ENCODE measurements at regions not wholly inside any gene's neighbourhood (a gene's known extent, or its start where the extent isn't known, plus 50 kb on each side); places are given as distances from the start of the nearest gene placed in this dataset.

DNA sequence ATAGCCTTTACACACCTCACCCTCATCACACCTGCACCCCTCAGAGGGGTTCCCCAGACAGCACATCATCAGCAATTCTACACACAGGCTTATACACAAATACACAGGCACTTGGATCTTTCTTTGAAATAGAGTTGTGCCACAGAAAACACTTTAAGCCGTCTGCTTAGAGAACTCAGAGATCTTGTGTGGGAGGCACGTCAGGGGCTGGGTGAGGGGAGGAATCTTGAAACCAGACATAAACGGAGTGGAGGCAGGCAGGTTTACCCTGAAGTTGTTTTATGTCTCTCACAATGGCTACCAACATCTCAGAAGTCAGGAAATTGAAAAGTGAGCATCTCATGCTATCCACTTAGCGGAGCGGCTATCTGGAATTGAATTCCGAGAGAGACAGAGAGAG lies 151.9 kb upstream of the GJB5 start:
- Histone ChIP-seq H3K23me2 (ENCODE audit: insufficient read length, low read depth, low read length, poor library complexity, severe bottlenecking) (no peaks in the 10 kb centered on the region), H3K79me2 (ENCODE audit: insufficient read depth, low read length) (no peaks in the 10 kb centered on the region), H2BK120ac (ENCODE audit: low read depth, low read length, poor library complexity, severe bottlenecking) (no peak overlapping the region), H3K23ac (ENCODE audit: insufficient read length, low read depth, low read length) (no peak overlapping the region), H3K9ac (ENCODE audit: extremely low read depth, insufficient read length, low read length) (no peak overlapping the region), H3K79me1 (ENCODE audit: insufficient read depth, low read depth, low read length, poor library complexity, severe bottlenecking) (no peaks in the 10 kb centered on the region), H2AK5ac (ENCODE audit: insufficient read length, low read length) (no peak overlapping the region), H4K5ac (ENCODE audit: insufficient read length, low read depth, low read length) (no peak overlapping the region), H3K56ac (ENCODE audit: insufficient read length, low read depth, low read length) (no peak overlapping the region), H3K4me1 (ENCODE audit: insufficient read depth, low read length) (no peaks in the 10 kb centered on the region), H3K4ac (ENCODE audit: low read depth, low read length) (no peak overlapping the region), H3T11ph (ENCODE audit: low read length) (no peak overlapping the region), H3K14ac (ENCODE audit: insufficient read depth, low read length) (no peak overlapping the region), H3K27ac (ENCODE audit: insufficient read length, low read depth, low read length) (no peak overlapping the region), H4K91ac (ENCODE audit: insufficient read length, low read depth, low read length) (no peak overlapping the region), H3K18ac (ENCODE audit: insufficient read length, low read depth, low read length) (no peak overlapping the region), H2BK15ac (ENCODE audit: low read depth, low read length) (no peak overlapping the region), H3K9me3 (ENCODE audit: control insufficient read depth, low read depth, low read length) (no peaks in the 10 kb centered on the region), H2BK12ac (ENCODE audit: insufficient read length, low read depth, low read length) (no peak overlapping the region), H3K27me3 (ENCODE audit: insufficient read depth, low read length) (no peaks in the 10 kb centered on the region), H2AFZ (ENCODE audit: low read length) (no peak overlapping the region), H4K20me1 (ENCODE audit: control insufficient read depth, insufficient read depth, insufficient read length) (no peaks in the 10 kb centered on the region), H2BK20ac (ENCODE audit: low read depth, low read length, poor library complexity, severe bottlenecking) (no peak overlapping the region), H3K4me2 (ENCODE audit: insufficient read depth, insufficient read length, low read length) (no peak overlapping the region), H4K8ac (replicated peaks; ENCODE audit: insufficient read length, low read depth, low read length) (no peak overlapping the region), H2BK5ac (ENCODE audit: insufficient read length, low read length) (no peak overlapping the region)
- Mint-ChIP-seq H3K4me1 (peaks cover 7 to 8% of the 10 kb centered on the region in 2 experiments; a peak in 2 of 4 replicates), H3K9me3 (no peaks in the 10 kb centered on the region), H3K4me3 (no peak overlapping the region), H3K27me3 (ENCODE audit: low read depth) (peaks cover 27% of the 10 kb centered on the region), H3K27ac (no peak overlapping the region), H3K36me3 (ENCODE audit: insufficient read depth in 1 of 3, low read depth in 3 of 3) (no peaks in the 10 kb centered on the region)
- no CpG with 5 or more reads among the region's 6 CpGs for WGBS (ENCODE audit: extremely low coverage, insufficient read length, low lambda C conversion rate)
- TF ChIP-seq, protein P1, sequence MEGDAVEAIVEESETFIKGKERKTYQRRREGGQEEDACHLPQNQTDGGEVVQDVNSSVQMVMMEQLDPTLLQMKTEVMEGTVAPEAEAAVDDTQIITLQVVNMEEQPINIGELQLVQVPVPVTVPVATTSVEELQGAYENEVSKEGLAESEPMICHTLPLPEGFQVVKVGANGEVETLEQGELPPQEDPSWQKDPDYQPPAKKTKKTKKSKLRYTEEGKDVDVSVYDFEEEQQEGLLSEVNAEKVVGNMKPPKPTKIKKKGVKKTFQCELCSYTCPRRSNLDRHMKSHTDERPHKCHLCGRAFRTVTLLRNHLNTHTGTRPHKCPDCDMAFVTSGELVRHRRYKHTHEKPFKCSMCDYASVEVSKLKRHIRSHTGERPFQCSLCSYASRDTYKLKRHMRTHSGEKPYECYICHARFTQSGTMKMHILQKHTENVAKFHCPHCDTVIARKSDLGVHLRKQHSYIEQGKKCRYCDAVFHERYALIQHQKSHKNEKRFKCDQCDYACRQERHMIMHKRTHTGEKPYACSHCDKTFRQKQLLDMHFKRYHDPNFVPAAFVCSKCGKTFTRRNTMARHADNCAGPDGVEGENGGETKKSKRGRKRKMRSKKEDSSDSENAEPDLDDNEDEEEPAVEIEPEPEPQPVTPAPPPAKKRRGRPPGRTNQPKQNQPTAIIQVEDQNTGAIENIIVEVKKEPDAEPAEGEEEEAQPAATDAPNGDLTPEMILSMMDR (conservative IDR thresholded peaks at IDR 0.05), result no peak
- no peak for DNase-seq

All from H9 (cell line).